ENCODE measurements at regions not wholly inside any gene's neighbourhood (a gene's known extent, or its start where the extent isn't known, plus 50 kb on each side); places are given as distances from the start of the nearest gene placed in this dataset.
"Not testable (repeated sequence)": the region's sequence is repeated elsewhere in the genome, so short reads cannot be mapped to it uniquely, and the experiment has no call there.

DNA sequence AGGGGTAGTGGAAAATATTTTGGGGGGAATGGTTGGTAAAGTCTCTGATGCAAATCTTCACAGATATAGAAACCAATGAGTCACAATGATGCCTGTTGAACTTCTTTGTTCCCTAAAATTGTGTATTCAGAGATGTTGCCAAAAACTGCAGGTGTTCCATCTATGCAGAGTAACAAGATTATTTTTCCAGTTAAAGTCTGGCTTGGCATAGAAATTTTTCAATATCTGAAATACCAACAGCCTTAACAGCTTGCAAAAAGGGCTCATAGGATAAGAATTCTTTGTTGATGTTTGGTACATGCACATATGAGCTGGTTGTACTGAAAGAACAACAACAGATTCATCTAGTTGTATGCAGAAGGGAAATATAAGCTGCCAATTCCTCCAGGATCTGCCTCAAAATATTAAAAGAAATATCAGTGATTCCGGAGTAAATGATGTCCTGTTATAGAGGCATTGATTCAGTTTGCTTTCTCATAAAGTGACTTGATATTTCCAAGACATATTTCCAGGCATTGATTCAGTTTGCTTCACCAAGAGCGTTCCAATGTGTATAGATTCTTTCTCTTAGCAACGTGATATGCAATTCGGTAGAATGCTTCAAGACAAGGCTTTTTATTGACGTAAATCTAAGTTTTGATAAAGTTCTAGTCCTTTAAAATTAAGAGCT is 564.4 kb downstream of the TMA16 start:
- DNase-seq (ENCODE audit: extremely low read depth, low read depth), result no peak

DNA sequence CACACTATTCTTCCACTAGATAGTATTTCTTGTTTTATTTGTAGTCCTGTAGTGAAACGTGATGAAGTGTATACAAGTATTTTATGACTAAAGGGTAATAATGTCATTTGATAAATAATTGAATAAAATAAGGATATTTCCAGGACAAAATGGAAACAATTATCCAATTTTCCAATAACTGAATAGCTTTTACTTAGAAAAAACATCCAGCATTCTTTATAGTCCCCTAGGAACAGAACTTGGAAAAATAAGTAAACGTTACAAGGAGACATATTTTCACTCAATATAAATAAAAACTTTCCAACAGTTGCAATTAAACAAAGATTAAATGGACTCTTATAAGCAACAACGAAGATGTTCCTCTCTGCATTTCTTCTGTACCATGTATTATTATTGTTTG is 566.0 kb downstream of the TMA16 start:
- no peak for DNase-seq (ENCODE audit: extremely low read depth, low read depth)

GRCh38 chr4:164068392-164068791 is 573.9 kb downstream of the TMA16 start:
- DNase-seq (ENCODE audit: extremely low read depth, low read depth), result no peak

DNA sequence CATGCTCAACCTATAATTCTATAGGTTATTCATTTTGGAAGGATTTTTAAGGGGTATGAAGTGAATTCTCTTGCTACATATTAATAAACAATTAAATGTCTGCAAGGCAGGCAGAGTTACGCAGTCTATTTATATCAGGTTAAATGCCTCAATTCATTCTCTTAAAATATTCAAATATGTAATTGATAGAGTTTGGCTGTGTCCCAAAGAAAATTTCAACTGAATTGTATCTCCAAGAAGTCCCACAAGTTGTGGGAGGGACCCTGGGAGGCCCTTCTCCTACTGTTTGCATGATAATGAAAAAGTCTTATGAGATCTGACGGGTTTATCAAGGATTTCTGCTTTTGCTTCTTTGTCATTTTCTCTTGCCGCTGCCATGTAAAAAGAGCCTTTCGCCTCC is 576.1 kb downstream of the TMA16 start:
- no peak for DNase-seq (ENCODE audit: extremely low read depth, low read depth)

DNA sequence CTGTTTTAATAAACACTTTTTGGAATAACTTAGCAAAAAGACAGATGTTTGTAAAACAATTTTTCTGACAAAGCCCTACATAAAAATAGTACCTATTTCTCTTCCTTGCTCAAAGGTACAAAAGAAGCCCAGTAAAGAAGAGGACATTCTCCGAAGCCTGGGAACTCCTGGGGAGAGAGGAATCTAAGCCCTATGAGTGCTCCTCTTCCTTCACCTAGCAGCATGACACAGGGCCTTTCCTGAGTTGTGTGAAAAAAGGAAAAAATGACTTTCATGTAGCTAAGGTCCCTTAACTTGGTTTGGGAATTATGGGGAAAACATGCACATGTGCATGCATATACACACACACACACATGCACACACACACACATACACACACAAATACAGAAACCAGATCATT is 586.9 kb downstream of the TMA16 start:
- DNase-seq (ENCODE audit: extremely low read depth, low read depth), result no peak

DNA sequence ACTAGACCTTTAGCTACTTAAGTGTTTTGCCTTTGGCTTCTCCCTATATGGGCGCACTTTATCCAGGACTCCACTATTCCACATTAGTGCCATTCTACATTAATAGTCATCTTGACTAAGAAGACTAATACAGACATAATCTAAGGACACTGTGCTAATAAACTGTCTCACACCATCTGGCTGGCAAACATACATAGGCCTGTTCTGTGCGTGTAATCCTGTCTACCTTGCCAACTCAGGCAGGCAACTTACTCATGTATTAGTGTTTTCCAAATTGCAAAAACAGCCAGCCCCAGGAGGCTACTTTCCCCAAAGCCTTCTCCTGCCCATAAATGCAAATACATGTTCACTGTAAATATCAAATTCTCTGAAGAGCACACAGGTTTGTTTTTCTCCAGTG is 587.3 kb downstream of the TMA16 start:
- DNase-seq (ENCODE audit: extremely low read depth, low read depth), result no peak

DNA sequence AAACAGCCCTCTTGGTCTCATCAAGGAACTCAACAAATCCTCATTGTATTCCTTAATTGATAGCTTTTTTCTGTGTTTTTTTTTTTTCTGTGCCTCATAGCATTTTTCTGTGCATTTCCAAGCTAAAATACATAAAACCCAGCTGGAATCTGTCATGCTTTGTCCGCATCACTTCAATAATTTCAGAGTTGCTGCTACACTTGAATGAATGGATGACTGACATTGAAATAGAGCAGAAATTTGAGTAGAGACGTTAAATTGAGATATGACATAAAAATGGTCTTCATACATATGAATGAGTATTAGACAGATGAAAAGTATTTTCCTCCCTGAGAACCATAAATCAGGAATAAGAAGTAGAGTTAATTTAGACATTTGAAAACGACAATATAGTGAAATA is 593.2 kb downstream of the TMA16 start:
- no peak for DNase-seq (ENCODE audit: extremely low read depth, low read depth)

GRCh38 chr4:164095313-164096110 is 601.0 kb downstream of the TMA16 start:
- no peak for DNase-seq (ENCODE audit: extremely low read depth, low read depth)

- no peak for DNase-seq (ENCODE audit: extremely low read depth, low read depth)
Observed at GRCh38 chr4:164096766-164097518, 602.5 kb downstream of the TMA16 start.

DNA sequence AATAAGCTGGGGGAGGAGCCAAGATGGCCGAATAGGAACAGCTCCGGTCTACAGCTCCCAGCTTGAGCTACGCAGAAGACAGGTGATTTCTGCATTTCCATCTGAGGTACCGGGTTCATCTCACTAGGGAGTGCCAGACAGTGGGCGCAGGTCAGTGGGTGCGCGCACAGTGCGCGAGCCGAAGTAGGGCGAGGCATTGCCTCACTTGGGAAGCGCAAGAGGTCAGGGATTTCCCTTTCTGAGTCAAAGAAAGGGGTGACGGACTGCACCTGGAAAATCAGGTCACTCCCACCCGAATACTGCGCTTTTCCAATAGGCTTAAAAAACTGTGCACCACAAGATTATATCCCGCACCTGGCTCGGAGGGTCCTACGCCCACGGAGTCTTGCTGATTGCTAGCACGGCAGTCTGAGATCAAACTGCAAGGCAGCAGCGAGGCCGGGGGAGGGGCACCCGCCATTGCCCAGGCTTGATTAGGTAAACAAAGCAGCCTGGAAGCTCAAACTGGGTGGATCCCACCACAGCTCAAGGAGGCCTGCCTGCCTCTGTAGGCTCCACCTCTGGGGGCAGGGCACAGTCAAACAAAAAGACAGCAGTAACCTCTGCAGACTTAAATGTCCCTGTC is 606.4 kb downstream of the TMA16 start:
- not testable (repeated sequence) for DNase-seq (ENCODE audit: extremely low read depth, low read depth)

DNA sequence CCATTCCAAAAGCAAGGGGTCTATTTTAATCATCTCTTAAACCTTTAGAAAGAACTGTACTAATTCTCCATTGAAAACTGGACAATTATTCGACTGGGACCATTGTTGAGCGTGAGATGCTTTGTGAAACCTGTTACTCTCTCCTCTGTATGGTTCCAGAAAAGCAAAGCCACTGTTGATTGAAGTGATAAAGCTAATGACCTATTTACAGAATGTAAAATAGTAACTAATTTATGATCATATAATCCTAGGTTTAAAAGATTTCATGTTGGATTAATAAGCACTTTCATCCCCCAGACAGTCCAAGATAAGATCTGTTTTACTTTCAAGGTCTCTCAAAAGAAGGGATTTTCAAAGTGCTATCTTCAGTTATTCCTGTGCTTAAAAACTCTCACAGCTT is 614.5 kb downstream of the TMA16 start:
- no peak for DNase-seq (ENCODE audit: extremely low read depth, low read depth)

DNA sequence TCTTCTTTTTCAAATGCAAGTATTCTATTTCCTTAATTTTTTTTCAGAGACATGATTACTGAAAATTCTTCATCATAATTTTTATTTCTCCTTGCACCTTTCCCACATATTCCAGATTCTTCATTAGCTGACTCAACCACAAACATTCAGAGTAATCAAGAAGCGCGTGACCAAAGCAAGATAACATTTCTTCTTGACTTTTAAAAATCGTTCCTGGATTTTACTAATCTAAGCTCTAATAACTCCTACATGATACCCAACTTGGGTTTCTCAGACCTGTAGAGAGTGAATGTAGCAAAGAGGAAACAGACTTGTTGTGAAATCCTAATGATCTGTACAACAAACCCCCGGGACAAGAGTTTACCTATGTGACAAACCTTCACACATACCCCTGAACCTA is 615.0 kb downstream of the TMA16 start:
- DNase-seq (ENCODE audit: extremely low read depth, low read depth), result no peak

GRCh38 chr4:164115236-164115635 is 620.7 kb downstream of the TMA16 start:
- no peak for DNase-seq (ENCODE audit: extremely low read depth, low read depth)

DNA sequence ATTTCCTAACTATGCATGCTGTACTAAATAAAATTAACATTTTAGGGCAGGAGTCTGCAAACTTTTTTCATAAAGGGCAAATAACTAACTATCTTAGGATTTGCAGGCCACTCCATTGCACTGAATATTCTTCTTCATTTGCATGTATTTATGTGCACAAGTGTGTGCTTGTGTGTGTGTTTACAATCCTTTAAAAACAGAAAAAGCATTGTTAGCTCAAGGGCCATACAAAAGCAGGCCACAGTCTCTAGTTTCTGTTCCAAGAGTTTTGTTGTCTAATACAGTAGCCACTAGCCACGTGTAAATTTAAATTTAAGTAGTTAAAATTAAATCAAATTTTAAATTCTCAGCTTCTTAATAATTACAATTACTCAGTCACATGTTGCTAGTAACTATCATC is 621.8 kb downstream of the TMA16 start:
- DNase-seq (ENCODE audit: extremely low read depth, low read depth), result no peak

DNA sequence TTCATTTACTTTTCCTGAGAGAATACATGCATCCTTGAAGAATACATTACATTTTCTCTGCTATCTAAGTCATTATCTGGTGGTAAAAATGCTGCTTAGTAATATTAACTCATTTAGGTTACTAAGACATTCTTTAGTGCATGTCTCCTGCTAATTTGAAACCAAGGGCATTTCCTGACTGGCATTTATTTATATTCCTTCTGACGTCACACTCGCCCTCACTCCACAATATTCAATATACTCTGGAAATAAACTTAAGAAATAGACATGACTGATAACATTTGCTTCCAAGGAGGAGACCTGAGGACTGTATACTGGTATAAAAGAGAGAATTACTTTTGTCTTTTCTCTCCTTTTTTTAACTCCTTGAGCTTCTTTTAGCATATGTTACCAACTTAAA is 619.5 kb upstream of the SMIM31 start:
- no peak for DNase-seq (ENCODE audit: extremely low read depth, low read depth)

GRCh38 chr4:164136180-164136616 is 617.7 kb upstream of the SMIM31 start:
- DNase-seq (ENCODE audit: extremely low read depth, low read depth), result peak; percentile 84

GRCh38 chr4:164138521-164138920 is 615.4 kb upstream of the SMIM31 start:
- no peak for DNase-seq (ENCODE audit: extremely low read depth, low read depth)

DNA sequence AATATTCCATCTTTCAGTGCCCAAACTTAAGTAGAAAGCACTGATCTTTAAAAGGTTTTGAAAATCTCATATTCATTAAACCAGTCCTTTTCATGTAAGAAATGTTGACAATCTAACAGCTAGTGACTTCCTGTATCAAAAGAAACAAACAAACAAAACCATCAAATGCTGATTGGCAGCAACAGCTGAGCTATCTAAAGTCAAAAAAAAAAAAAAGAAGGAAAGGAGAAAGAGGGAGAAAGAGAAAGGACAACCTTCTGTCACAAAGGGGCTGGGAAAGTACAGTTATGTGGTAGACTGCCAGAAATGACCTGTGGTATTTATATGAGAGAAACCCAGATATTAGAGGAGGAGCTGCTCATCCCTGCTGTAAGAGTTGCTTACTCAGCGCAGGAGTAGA is 614.6 kb upstream of the SMIM31 start:
- no peak for DNase-seq (ENCODE audit: extremely low read depth, low read depth)

GRCh38 chr4:164141755-164142375 is 612.1 kb upstream of the SMIM31 start:
- not testable (repeated sequence) for DNase-seq (ENCODE audit: extremely low read depth, low read depth)

GRCh38 chr4:164154416-164154815 is 599.5 kb upstream of the SMIM31 start:
- no peak for DNase-seq (ENCODE audit: extremely low read depth, low read depth)

DNA sequence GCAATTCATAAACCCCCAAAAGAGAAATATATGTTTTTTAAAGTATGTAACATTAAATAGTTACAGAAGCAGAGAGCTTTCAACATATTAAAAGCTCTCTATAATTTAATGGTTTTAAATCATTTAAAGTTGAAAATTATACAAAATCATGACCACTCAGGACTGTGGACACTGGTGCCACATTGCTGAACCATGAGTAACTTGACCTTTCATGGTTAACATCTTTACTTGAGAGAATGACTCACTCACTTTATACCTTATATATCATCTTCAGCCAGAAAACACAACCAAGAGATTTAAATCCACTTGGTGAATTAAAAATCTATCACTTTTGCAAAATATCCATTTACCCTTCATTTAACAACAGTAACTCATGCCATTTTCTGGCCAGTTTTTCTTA is 584.3 kb upstream of the SMIM31 start:
- DNase-seq (ENCODE audit: extremely low read depth, low read depth), result peak; percentile 27

Measured in NCI-H460 (cell line).